ENCODE measurements at regions not wholly inside any gene's neighbourhood (a gene's known extent, or its start where the extent isn't known, plus 50 kb on each side); places are given as distances from the start of the nearest gene placed in this dataset.

GRCh38 chr12:91406920-91407341 lies 224.3 kb upstream of the DCN start:
- no peak for DNase-seq

DNA sequence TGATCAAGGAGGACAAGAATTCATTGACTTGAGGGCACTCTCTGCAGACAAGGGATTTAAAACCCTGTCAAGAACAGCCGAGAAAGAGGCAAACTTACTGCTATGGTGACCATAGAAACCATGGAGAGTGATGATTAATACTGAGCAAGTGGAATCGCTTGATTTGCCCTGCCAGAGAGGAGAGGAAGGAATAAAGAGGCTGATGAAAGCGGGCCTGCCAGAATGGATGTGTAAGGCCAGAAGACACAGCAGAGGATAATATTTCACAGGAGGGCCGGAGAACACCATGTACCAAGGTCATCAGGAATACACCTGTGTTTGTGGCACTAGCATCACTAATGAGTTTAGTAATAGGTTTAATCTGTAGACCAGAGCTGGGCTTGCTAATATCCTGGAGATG lies 221.8 kb upstream of the DCN start:
- DNase-seq, result no peak

DNA sequence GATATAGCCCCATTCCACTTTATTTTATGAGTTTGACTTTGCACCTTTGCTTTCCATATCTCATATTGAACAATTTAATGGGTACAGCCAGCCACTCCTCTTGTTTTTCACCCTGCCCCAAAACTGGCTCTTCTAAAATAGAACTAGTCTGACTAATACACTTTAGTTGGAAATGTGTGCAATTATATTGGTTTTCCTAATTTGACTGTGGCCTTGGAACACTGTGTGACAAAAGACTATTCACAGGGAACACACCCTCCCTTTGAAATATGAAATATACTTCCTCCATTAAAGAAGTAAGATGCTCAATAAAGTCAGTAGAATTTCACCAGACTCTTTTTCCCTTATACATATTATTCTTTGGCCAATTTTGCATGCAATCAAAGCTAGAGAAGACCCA lies 218.6 kb upstream of the DCN start:
- no peak for DNase-seq

GRCh38 chr12:91400271-91400670 lies 217.7 kb upstream of the DCN start:
- no peak for DNase-seq

DNA sequence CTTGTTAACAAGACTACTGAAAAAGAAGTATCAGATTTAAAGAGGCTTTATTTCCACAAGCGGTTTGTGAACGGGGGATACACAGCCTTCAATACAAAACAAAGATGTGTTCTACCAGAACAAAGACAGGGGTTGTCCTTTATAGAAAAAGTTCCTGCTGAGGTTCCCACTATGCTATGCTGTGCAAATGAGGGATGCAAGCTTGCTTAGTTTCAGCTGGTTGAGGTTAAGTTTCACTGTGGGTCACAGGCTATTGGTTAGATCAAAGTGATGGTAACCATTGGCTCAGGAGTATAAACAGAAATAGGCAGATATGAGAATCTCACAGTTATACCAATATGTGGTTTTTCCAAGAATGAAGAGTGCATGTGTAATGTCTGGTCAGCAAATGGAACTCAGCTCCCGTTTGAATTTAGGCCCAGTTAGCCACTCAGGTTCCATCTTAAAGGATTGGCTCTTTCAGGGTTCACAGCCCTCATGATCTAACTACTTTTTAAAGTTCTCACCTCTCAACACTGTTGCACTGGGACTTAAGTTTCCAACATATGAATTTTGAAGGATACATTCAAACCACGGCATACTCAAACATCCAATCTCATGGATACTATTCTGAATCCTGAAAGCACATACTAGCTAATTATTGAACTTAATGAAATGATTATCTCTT lies 215.4 kb upstream of the DCN start:
- no peak for DNase-seq

DNA sequence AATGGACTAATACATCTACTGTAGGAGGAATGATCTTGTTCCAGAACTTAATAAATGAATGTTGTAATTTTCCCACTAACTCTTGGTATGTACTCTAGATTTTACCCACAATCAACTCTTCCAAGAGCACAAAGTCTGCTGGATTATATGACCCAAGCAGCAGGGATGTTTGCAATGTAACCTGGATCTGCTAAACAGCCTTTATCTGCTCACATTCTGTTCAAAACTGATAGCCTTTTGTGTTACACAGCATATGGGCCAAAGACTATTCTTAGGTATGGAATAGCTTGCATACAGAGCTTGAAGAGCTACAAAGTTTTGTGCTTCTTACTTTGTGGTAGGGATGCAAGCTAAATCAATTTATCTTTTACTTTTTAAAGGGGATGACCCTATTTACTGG lies 213.7 kb upstream of the DCN start:
- no peak for DNase-seq

DNA sequence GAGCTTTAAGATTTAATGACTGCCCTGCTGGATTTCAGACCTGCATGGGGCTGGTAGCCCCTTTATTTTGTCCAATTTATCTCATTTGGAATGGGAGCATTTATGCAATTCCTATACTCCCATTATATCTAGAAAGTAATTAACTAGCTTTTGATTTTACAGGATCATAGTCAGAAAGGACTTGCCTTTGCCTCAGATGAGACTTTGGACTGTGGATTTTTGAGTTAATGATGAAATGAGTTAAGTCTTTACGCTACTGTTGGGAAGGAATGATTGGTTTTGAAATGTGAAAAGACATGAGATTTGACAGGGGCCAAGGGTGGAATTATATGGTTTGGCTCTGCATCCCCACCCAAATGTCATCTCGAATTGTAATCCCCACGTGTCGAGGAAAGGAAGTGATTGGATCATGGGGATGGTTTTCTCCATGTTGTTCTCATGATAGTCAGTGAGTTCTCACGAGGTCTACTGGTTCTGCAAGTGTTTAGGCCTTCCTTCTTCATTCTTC lies 213.1 kb upstream of the DCN start:
- no peak for DNase-seq

- no peak for DNase-seq
Observed at GRCh38 chr12:91394903-91395302, 212.3 kb upstream of the DCN start.

- DNase-seq, result no peak
Observed at GRCh38 chr12:91388573-91388972, 206.0 kb upstream of the DCN start.

DNA sequence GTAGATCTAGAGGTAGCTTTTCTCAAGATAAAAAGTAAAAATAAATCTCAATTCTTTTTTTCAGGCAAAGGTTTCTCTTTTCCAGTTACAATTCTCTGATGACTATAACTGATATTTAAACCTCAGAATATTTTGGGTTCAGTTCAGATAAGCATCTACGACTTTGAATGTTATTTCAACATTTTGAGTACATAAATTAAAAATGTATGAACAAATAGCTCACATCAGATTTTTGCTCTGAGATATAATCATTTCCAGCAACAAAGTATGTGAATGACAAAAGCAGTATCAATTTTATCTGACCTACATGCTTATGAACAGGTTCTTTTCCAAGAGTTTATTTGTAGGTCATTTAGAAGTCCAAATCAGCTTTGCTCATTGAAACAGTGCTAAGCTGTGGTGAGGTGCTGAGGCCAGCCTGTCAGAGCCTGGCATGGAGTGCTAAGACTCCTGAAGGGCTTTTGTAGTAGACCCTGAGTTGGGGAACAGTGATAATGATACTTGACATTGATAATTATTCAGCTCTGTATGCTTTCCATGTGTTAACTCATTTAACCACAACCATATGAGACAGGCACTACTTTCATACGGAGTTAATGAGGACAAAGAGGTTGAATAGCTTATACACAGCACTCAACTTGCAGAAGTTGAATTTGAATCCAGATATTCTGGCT lies 205.0 kb upstream of the DCN start:
- DNase-seq, result no peak

GRCh38 chr12:91384806-91385205 lies 202.2 kb upstream of the DCN start:
- no peak for DNase-seq

GRCh38 chr12:91384366-91384765 lies 201.7 kb upstream of the DCN start:
- no peak for DNase-seq

GRCh38 chr12:91383099-91383498 lies 200.5 kb upstream of the DCN start:
- DNase-seq, result no peak

DNA sequence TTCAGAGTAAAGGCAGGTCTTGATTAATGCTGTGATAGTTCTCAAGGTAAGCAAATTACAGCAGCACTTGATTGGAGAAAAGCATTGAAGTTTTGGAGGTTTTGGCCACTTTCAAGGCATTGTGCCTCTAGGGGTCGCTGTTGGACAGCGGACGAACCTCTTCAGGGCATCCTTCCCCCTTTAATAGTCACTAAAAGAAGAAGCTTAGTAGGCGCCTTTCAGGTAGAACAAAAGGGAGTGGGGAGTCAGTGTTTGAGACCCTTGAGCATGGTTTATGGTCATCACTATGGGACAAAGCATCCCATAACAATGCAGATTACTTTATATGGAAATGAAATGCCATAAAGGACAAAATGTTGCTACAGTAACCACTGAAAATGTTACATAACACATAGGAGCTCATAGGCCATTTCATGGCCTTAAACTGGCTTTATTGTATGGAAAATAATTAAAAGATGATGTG lies 199.5 kb upstream of the DCN start:
- peak; percentile 8 to 94 (median 68) for DNase-seq

GRCh38 chr12:91381309-91381804 lies 198.7 kb upstream of the DCN start:
- peak in 48 of 51 donors; percentile 4 to 93 (median 65) for DNase-seq

- DNase-seq, result peak in 1 of 51 donors; percentile 52
Observed at GRCh38 chr12:91380631-91381030, 198.0 kb upstream of the DCN start.

DNA sequence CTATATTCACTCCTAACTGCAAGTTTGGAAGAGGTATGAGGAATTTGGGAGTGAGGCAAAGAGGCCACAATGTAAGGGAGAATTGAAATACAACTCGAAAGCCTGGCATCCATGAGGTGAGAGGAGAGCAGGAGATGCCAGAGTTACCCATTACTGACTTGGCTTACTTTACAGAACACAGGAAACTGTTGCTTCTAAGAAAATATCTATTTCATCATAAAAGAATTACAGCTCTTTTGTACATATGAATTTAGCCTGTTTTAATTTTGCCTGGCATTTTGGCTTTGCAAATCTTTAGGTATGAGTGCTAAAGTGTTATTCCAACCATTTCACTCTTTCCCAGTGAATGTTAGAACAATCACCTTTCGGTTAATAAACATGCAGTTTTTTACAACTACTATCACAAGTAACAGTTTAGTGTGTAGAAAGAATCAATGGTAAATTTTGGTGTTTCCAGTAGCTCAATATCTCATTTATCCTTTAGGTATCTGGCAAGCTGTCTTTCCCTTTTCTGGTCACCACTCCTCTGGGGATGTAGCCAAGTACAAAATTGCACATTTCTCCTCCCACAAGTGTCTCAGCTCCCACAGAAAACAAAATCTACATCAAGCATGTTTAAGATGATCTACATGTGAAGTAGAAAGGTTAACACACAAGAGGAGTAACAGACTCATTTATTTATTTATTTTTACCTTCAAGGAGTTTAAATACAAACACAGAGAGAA lies 196.6 kb upstream of the DCN start:
- DNase-seq, result peak in 1 of 51 donors; percentile 7

DNA sequence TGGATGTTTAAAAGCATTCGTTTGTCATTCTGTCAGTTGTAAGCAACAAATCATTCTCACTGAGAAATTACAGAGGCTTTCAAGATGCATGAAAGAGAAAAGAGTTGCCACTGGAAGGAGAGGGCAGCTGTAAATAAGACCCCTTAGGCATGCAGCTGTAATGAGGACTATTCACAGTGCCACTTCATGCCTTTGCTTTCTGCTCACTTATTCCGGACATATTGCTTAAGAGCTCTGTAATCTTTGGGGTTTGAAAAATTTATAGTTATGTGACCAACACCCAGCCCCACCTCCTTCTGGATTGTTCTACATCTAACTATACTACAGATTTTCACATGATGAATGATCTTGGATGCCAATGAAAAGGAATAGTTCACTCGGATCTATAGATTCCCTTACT lies 194.8 kb upstream of the DCN start:
- no peak for DNase-seq

DNA sequence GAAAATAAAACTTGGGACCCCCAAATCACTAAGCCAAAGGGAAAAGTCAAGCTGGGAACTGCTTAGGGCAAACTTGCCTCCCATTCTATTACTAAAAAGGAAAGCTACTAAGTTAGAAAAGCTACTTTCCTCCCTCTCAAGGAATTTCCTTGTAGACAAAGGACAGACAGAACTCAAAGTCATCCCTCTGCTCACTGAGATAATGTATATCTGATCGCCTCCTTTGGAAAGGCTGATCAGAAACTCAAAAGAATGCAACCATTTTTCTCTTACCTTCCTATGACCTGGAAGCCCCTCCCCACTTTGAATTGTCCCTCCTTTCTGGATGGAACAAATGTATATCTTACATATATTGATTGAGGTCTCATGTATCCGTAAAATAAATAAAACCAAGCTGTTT lies 190.5 kb upstream of the DCN start:
- DNase-seq, result no peak

DNA sequence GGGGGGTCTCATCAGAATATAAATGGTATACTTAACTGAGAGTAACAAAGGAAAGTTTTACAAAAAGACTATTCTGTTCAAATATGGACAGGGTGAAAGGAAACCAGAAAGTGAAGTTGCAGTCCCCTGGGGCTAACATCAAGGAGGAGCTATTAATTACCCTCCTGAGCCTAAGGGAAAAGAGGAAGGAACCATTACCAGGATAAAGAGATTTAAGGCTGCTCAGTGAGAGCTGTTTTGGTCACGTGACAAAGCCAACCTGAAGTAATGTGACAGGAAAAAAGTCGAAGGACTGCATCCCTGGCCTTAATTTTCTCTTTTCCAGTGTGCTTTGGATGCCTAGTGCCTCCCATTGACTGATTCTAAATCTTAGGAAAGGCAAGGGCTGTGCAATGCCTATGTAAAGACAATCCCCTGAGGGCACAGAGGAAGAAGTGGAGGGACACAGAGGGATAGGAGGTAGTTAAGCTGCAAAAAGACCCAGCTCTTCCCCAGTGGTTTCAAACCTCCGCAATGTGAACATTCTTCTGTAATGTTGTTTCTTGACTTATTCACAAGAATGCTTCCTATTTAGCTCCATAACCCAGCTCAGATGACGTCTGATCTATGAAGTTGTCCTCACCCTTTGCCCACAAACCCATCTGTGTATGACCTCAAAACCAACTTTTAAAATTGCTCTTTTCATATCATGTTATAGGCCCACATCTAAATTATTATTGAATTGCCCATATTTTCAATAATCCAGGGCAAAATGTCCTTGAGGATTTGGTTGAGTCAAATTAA lies 187.7 kb upstream of the DCN start:
- no peak for DNase-seq

DNA sequence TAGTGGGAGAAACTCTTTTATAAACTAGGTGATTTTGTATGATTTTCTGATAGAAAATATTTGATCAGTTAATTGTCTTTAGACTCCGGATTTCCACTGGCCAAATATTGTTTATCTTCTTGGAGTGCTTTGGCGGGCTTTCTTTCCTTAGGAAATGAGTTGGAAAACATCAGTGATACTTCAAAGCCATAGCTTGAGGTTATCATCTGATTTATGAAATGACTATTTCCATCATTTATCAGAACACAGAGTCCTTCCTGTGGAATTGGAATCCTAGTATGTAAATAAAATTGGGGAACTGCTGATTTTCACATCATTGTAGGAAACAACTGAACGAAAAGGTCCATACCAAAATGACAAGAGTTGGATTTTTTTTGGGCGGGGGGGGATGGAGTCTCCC lies 186.0 kb upstream of the DCN start:
- no peak for DNase-seq
